ENCODE measurements at regions not wholly inside any gene's neighbourhood (a gene's known extent, or its start where the extent isn't known, plus 50 kb on each side); places are given as distances from the start of the nearest gene placed in this dataset.

DNA sequence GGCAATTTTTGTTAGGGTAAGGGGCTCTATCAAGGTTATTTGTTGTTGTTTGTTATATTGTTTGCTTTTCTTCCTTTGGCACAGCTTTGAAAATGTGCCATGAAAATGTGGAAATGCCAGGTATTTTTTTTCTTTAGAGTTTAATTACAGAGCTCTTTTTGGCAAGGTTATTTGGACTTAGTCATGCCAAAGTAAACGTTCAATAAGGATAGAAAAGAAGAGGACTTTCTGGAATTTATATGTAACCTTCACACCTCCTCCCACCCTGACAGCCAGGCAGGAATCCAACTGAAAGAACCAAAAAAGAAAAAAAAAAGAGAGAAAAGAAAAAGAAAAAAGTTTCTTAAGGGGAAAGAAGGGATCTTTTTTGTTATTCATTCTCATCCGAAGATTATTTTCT is 217.8 kb downstream of the KITLG start:
- no peak for TF ChIP-seq POLR2A (IDR thresholded peaks at IDR 0.05)
- TF ChIP-seq, protein P1, sequence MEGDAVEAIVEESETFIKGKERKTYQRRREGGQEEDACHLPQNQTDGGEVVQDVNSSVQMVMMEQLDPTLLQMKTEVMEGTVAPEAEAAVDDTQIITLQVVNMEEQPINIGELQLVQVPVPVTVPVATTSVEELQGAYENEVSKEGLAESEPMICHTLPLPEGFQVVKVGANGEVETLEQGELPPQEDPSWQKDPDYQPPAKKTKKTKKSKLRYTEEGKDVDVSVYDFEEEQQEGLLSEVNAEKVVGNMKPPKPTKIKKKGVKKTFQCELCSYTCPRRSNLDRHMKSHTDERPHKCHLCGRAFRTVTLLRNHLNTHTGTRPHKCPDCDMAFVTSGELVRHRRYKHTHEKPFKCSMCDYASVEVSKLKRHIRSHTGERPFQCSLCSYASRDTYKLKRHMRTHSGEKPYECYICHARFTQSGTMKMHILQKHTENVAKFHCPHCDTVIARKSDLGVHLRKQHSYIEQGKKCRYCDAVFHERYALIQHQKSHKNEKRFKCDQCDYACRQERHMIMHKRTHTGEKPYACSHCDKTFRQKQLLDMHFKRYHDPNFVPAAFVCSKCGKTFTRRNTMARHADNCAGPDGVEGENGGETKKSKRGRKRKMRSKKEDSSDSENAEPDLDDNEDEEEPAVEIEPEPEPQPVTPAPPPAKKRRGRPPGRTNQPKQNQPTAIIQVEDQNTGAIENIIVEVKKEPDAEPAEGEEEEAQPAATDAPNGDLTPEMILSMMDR (IDR thresholded peaks at IDR 0.05) = no peak

Measured in lower leg skin (tissue), 3 donors.